ENCODE measurements at regions not wholly inside any gene's neighbourhood (a gene's known extent, or its start where the extent isn't known, plus 50 kb on each side); places are given as distances from the start of the nearest gene placed in this dataset.

DNA sequence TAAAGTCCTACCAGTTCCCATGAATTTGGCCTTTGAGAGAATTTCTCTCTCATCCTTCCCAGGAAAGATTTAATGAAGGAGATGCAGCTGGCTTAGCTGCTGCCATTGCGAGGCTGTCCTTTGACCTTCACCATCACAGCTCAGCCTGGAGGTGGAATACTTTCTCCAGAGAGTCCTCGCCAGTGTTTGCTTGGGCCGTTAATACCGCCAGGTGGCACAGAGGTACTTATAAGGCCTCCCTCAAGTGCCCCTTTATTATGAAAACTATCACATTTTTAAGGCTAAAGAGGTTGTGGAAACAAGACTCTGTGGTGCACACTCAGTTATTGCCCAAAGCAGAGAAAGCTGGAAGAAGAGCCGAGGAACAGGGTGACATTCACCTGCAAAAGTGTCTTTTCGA is 330.6 kb downstream of the CCSER2 start:
- DNase-seq (ENCODE audit: low spot score) = no peak
- TF ChIP-seq, protein P1, sequence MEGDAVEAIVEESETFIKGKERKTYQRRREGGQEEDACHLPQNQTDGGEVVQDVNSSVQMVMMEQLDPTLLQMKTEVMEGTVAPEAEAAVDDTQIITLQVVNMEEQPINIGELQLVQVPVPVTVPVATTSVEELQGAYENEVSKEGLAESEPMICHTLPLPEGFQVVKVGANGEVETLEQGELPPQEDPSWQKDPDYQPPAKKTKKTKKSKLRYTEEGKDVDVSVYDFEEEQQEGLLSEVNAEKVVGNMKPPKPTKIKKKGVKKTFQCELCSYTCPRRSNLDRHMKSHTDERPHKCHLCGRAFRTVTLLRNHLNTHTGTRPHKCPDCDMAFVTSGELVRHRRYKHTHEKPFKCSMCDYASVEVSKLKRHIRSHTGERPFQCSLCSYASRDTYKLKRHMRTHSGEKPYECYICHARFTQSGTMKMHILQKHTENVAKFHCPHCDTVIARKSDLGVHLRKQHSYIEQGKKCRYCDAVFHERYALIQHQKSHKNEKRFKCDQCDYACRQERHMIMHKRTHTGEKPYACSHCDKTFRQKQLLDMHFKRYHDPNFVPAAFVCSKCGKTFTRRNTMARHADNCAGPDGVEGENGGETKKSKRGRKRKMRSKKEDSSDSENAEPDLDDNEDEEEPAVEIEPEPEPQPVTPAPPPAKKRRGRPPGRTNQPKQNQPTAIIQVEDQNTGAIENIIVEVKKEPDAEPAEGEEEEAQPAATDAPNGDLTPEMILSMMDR (conservative IDR thresholded peaks at IDR 0.05; ENCODE audit: low read depth) = no peak
- POLR2A ChIA-PET (ENCODE audit: low non-redundant PET) = no interaction called here
- CTCF ChIA-PET = interaction anchor here (0.6 kb wide), 1 partner anchor 39 kb away, joined by 3 read pairs; no protein-coding TSS in a partner anchor
- no peak overlapping the region for H3K27ac ChIP-seq

DNA sequence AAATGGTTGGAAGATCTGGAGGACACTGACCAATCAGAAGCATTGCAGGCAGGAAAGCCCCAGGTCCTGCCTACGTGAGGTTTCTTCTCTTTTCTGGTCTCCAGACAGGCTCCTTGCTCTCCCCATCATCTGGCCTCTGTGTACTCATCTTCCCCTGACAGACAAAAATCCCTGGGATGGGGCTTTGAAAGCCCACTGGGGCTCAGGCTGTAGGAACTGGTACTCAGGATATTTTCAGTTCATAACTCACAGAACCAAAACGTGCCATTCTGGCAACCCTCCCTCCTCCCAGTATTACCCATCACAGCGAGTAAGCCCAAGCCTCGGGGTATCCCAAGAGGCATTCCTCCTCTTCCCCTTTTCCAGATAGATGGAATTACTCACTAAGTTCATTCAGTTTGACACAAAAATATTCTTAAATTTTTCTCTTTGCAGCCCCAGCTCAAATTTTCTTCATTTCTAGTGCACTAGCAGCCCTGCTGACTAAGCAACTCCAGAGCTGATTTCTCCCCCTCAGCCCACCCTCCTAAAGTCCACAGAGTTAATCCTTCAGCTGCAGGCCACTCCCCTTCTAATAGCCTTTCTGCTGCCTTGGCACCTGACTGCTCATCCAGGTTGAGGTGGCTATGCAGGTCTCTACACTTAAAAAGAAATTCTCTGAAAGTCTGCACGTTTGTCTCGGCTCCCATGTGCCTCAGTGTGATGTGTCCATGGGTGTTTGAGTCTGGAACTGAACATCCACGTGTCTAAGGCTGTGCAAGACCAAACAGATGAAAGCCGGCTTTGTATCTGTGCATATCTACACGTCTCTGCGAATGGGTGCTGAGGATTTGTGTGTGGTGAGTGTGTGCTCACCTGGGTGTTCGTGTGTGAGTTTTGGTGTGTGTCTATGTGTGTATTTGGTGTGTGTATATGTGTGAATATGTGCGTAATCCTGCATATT is 331.4 kb downstream of the CCSER2 start:
- H3K27ac ChIP-seq = no peak overlapping the region
- ChIA-PET POLR2A (ENCODE audit: low non-redundant PET) (no interaction called here), CTCF (interaction anchor here (0.6 kb wide), 2 partner anchors 38 to 503 kb away, joined by 3 to 4 read pairs; no protein-coding TSS in a partner anchor)
- DNase-seq (ENCODE audit: low spot score) = no peak
- TF ChIP-seq, protein P1 (conservative IDR thresholded peaks at IDR 0.05; ENCODE audit: low read depth) = no peak

DNA sequence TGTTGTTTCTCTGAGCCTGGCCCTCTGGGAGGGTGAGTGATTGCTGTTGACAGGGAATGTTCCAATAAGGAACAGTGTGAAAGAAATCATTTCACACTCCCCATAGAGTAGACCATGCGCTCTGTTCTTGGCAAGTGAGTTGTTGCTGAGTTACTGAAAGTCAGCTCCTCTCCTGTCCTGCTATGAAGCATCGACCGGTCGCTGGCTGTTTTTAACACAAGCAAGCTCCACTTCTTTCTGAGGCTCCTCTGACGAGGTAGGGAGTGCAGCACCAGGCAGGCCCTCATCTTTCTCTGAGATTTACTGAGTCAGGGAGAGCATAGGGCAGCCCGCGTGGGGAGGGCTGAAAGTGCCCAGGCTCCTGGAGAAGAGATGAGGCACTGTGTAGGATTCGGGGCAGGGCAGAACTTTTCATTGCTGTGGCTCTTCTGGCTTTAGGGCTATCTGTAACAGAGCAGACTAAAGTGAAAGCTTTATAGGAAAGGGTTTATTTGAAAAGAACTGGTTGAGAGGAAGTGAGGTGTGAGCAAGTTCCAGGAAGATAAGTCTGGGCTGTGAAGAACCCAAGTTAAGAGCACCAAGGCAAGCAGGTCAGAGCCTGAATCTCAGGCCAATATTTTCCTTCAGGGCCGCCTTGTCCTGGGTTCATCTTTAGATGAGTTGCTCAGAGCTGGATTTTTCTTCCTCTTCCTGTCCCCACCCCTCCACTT is 332.2 kb downstream of the CCSER2 start:
- CTCF ChIA-PET = no interaction called here

DNA sequence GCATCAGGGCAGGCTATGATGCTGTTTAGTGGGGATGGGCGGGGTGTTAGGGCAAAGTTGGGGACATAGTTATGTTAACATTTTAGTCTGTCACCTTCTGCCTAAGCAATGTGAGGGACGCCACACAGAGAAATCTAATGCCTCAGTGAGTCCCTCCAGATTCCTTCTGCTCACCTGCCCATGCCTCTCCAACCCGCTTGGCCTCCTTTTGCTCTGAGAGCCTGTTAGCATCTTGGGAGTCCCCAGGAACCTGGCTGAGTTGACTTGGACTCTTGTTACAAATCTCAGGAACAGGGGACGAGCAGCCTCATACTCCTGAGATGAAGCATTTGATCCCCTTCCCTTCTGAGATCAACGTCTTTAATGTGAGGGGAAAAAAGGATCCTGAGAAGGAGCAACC is 336.8 kb downstream of the CCSER2 start:
- DNase-seq (ENCODE audit: low spot score) = no peak
- TF ChIP-seq, protein P1 (conservative IDR thresholded peaks at IDR 0.05; ENCODE audit: low read depth) = no peak
- ChIA-PET POLR2A (ENCODE audit: low non-redundant PET) (no interaction called here), CTCF (interaction anchor here (0.6 to 0.7 kb wide), 2 partner anchors 11 to 238 kb away, joined by 4 to 5 read pairs; no protein-coding TSS in a partner anchor)
- H3K27ac ChIP-seq = no peak overlapping the region

More for the DNA sequence above, 332.2 kb downstream of the CCSER2 start:
- TF ChIP-seq, protein P1 (conservative IDR thresholded peaks at IDR 0.05; ENCODE audit: low read depth) = no peak
- DNase-seq (ENCODE audit: low spot score) = no peak
- POLR2A ChIA-PET (ENCODE audit: low non-redundant PET) = no interaction called here
- no peak overlapping the region for H3K27ac ChIP-seq

DNA sequence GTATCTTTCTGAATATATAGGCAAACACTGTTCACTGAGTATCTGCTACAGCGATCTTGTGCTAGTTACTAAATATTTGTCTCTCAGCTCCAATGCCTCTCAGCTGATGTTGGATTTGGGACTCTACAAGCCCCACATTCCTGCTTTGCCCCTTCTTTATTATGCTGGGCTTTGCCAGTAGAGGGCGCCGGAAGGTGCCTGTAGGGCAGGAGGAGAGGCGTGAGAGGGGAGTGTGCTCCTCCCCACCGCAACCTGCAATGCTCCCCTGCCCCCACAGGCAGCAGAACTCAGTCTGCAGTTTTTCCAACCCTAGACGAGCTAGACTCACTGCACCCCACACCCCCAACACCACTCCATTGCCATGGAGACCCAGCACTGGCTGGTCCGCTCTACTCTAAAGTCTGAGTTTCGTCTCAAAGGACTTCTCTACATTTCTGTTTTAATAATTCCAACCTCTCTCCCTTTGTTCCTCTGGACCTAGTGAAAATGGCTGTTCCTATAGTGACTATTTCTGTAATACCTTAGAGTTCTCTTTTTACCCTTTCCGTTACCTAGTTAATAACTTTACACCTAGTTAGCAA is 337.6 kb downstream of the CCSER2 start:
- TF ChIP-seq, protein P1 (conservative IDR thresholded peaks at IDR 0.05; ENCODE audit: low read depth) = 0 out of 2 replicates have a peak, but pooled peaks have one; percentile 14
- H3K27ac ChIP-seq = no peak overlapping the region
- POLR2A ChIA-PET (ENCODE audit: low non-redundant PET) = no interaction called here
- CTCF ChIA-PET = interaction anchor here (0.6 to 0.7 kb wide), 3 partner anchors 11 to 237 kb away, joined by 3 to 5 read pairs (median 4); no protein-coding TSS in a partner anchor
- peak; percentile 13 for DNase-seq (ENCODE audit: low spot score)

DNA sequence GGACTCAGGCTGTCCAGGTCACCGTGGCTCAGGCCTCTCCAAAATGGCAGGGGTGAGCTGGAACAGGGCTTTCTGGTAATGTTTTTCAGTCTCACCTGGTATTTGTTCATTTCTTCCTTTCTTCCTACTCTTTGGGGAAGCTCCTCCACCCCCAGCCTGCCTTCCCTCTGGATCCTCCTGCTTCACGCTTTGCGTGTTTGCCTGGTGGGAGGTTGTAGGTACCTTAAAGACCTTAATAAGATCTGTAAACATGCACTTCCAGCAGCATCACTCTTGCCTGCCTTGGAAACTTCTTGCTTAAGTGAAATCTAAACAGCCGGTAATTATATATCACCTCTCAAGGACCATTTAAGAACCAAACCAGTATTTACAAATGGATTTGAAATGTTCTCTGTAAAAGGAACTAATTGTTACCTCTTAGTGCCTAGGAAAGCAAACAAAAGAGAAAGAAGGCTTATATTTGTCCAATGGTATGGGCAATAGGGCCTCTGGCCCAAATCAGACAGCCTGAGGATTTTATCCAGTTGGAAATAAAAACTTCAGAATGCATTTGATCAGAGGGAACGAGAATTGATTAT is 339.9 kb downstream of the CCSER2 start:
- DNase-seq (ENCODE audit: low spot score) = no peak
- TF ChIP-seq, protein P1 (conservative IDR thresholded peaks at IDR 0.05; ENCODE audit: low read depth) = no peak
- ChIA-PET POLR2A (ENCODE audit: low non-redundant PET) (interaction anchor here (1.1 kb wide), 1 partner anchor 10 kb away, joined by 7 read pairs; no protein-coding TSS in a partner anchor), CTCF (no interaction called here)
- H3K27ac ChIP-seq = no peak overlapping the region
